ENCODE measurements at regions not wholly inside any gene's neighbourhood (a gene's known extent, or its start where the extent isn't known, plus 50 kb on each side); places are given as distances from the start of the nearest gene placed in this dataset.
"Not testable (repeated sequence)": the region's sequence is repeated elsewhere in the genome, so short reads cannot be mapped to it uniquely, and the experiment has no call there.

DNA sequence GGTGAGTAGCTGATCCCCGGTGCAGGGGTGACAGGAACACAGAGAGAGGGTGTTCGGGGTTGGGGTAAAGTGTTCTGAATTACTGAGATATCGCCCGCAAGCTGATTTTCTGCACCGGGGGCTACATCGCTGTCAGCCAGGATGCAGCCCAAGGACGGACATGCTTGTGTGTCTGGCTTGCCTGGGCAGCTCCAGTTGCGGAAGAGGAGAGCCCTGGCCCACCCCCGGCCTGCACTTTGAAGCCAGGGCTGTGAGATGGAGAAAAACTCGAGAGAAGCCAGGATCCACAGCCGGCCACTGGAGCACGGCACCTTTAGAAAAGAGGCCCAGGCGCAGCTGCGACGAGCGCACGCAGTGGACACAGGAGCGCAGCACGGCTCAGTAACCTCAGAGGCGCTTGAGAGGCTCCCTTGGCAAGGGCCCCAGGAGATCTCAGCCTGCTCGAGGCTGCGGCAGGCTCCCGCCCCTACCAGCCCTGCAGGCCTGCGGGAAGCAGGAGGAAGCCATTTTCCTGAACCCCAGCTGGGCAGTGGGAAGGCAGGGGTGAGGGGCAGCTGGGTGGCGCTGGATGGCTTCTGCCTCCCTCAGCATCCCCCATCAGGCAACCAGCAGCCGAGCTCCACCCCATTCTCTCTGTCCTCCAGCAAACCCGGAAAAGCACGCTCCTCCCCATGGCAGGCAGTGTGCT lies 59.2 kb downstream of the C9orf50 start:
- no peak for DNase-seq (ENCODE audit: low spot score)

- no peak for DNase-seq (ENCODE audit: low spot score)
Measured at GRCh38 chr9:129560881-129561306, 60.0 kb downstream of the C9orf50 start.

DNA sequence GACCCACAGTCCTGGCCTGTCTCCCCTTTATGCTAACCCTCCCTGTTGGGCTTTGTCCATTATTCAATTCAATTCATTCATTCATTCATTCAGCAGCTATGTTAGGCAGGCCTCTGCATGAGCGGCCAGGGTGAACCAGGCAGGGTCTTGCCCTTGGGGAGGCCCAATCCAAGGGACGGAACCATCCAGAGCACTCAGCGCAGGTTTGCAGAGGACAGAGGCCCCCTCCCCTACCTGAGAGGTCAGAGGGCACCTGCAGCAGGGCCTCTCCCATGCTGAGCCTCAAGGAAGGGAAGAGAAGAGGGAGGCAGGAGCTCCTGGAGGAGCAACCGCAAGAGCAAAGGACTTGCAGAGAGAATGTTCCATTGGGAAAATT lies 61.4 kb downstream of the C9orf50 start:
- no peak for DNase-seq (ENCODE audit: low spot score)

GRCh38 chr9:129558551-129559505 lies 62.1 kb downstream of the C9orf50 start:
- DNase-seq (ENCODE audit: low spot score): no peak

GRCh38 chr9:129558063-129558550 lies 62.8 kb downstream of the C9orf50 start:
- no peak for DNase-seq (ENCODE audit: low spot score)

GRCh38 chr9:129557192-129558036 lies 63.5 kb downstream of the C9orf50 start:
- DNase-seq (ENCODE audit: low spot score): no peak

- DNase-seq (ENCODE audit: low spot score): no peak
Measured at GRCh38 chr9:129556491-129557191, 64.3 kb downstream of the C9orf50 start.

DNA sequence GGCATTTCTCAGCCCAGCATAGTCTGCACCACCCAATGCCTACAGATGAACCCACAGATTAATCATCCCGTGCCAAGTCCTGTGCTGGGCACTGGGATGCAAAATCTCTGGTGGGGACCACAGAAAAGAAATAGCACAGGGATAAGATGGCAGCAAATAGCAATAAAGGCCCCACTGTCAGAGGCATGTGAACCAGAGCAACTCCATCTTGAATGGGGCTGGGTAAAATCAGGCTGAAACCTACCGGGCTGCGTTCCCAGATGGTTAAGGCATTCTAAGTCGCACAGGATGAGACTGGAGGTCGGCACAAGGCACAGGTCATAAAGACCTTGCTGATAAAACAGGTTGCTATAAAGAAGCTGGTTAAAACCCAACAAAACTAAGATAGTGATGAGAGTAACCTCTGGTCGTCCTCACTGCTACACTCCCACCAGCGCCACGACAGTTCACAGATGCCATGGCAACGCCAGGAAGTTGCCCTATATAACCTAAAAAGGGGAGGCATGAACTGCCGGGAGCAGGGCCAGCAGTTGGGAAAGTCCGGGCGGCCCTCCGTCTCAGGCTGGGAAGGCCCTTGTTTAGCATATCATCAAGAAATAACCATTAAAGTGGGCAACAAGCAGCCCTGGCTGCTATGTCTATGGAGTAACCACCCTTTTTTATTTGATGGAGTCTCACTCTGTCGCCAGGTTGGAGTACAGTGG lies 65.2 kb downstream of the C9orf50 start:
- no peak for DNase-seq (ENCODE audit: low spot score)

DNA sequence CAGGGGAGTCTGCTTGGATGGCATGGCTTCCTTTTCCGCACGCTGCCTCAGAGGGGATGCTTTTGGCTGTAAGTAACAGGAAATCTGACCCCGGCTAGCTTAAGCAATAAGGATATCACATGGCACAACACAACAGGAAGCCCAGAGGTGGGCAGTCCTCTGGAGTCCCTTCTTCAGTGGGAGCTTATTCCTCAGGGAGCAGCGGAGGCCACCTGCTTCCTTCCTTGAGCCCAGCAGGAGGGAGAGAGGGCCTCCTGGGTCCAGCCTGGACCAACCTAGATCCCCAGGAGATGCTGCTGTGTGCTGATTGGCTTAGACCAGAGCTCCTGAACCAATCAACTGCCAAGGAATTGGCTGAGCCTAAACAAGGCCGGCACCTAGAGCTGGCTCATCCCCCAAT lies 66.3 kb downstream of the C9orf50 start:
- no peak for DNase-seq (ENCODE audit: low spot score)

DNA sequence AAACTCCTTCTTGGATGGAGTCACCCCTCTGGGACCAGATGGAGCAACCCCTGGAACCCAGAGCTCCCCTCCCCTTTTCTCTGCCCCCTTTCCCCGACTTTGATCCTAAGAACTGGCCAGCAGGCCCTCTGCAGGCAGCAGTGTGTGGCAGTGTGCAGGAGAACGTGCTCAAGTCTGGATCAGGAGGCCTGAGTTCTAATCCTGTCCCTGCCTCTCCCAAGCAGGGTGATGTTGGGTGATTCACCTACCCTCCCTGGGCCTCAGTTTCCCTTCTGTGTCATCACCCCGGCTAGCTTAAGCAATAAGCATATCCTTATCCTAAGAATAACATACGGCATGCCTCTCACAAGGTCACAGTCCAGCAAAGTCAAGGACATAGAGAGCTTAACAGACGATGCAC lies 67.6 kb downstream of the C9orf50 start:
- DNase-seq (ENCODE audit: low spot score): no peak

GRCh38 chr9:129552064-129552463 lies 68.8 kb downstream of the C9orf50 start:
- peak; percentile 39 for DNase-seq (ENCODE audit: low spot score)

DNA sequence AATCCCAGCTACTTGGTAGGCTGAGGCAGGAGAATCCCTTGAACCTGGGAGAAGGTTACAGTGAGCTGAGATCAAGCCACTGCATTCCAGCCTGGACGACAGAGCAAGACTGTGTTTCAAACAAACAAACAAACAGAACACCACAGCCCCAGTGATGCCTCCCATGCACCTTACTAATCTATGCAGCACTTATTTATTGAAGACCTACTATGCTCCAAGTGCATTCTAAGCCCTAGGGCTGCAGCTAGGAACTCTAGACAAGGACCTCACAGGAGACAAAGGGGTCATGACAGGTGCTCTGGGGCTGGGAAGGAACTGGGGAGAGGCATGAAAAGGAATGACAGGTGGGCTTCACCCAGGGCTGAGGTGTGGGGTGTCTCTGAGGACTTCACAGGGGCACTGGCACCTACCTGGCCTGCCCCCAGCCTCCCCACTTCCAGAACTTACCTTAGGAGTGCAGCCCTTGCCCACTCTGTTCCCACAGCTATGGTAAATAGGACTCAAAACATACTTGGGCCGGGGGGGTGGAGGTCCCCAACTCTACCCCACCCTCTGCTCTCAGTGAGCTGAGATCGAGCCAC lies 69.4 kb downstream of the C9orf50 start:
- peak; percentile 32 for DNase-seq (ENCODE audit: low spot score)

GRCh38 chr9:129550977-129551376 lies 69.9 kb downstream of the C9orf50 start:
- DNase-seq (ENCODE audit: low spot score): not testable (repeated sequence)

- DNase-seq (ENCODE audit: low spot score): peak; percentile 86
Measured at GRCh38 chr9:129550199-129550839, 70.6 kb downstream of the C9orf50 start.

GRCh38 chr9:129549684-129550083 lies 71.2 kb downstream of the C9orf50 start:
- DNase-seq (ENCODE audit: low spot score): peak; percentile 77

- DNase-seq (ENCODE audit: low spot score): no peak
Measured at GRCh38 chr9:129549139-129549538, 71.8 kb downstream of the C9orf50 start.

GRCh38 chr9:129548571-129549135 lies 72.2 kb downstream of the C9orf50 start:
- DNase-seq (ENCODE audit: low spot score): no peak

DNA sequence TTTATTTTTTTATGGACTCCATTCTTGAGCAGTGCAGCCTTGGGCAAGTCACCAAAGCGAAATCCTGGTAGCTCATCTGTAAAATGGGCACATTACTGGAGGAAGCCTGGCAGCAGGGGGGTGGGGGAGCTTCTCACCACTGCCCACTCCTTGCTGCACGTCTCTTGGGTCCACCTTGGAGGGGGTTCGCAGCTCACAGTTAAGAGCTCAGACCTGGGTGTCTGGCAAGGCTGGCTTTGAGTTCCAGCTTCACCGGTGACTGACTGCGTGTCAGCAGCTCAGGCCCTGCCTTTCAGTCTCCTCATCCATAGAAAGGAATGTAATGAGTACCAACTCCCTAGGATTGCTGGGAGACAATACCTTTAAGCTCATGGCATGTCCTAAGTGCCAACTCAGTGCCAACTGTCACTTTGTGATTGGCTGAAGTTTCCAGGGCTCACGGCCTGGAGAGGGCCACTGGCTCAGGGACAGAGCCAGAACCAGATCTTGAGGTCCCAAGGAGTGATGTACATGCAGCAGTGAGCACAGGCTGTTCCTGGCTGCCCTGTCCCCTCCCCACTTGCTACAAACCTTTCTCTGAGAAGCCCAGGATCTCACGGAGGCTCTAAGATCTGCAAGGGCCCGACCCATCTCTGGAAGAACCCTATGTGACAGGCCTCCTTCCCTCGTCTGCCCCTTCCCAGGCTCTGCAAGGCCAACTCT lies 72.9 kb downstream of the C9orf50 start:
- peak; percentile 37 for DNase-seq (ENCODE audit: low spot score)

DNA sequence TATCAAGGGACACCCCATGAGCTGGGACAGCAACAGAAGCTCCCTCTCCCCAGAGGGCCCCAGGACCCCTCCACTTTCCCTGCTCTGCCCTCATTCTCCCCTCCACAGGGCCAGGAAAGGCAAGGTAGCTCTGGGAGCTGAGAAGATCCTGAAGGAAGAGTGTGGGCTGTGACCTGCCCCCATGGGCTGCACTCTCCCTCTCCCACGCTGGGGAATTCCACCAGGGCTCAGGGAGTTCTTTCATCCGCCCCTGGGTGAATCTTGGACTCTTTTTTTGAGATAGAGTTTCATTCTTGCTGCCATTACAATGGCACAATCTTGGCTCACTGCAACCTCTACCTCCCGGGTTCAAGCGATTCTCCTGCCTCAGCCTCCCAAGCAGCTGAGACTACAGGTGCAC lies 73.8 kb downstream of the C9orf50 start:
- peak; percentile 39 for DNase-seq (ENCODE audit: low spot score)
